Body of pancreas (tissue), 4 donors: ENCODE measurements at regions not wholly inside any gene's neighbourhood (a gene's known extent, or its start where the extent isn't known, plus 50 kb on each side); places are given as distances from the start of the nearest gene placed in this dataset.

ENCODE experiments used
- ATAC-seq: fragments of 150-250 bp; one replicate; pipeline ENCODE4 v1.9.1; 2016
- DNase-seq, 4 donors: peaks; one replicate each; pipeline ENCODE4 v3.0.0-alpha.2; 2019
- H3K27ac ChIP-seq, 4 donors: fragments of 200-600 bp; sonication (generic); 1 replicate in 3 of 4; 2 replicates in 1 of 4; pipeline versions ENCODE4 v1.5.1 to v1.6.1; 2016 to 2019; ENCODE audit warnings: mild to moderate bottlenecking in 1 of 4, mixed read lengths in 1 of 4, moderate library complexity in 1 of 4
- H3K27me3 ChIP-seq, 2 donors: fragments of 200-600 bp; sonication (generic); one replicate each; pipeline ENCODE4 v1.6.0; 2016; ENCODE audit warnings: mild to moderate bottlenecking in 1 of 2
- H3K36me3 ChIP-seq, 2 donors: fragments of 200-600 bp; sonication (generic); replicated peaks in 1 of 2; 2 replicates each; pipeline ENCODE4 v1.5.1; 2016; ENCODE audit warnings: low read depth in 2 of 2; ENCODE audit not compliant: insufficient read depth in 1 of 2
- H3K4me1 ChIP-seq: fragments of 200-600 bp; sonication (generic); one replicate; pipeline ENCODE4 v1.6.0; 2016
- H3K4me3 ChIP-seq, 2 donors: fragments of 200-600 bp; sonication (generic); 1 replicate in 1 of 2; 2 replicates in 1 of 2; pipeline ENCODE4 v1.5.1; 2016 to 2019
- H3K9me3 ChIP-seq, 3 donors: fragments of 200-600 bp; sonication (generic); 1 replicate in 2 of 3; 2 replicates in 1 of 3; pipeline ENCODE4 v1.5.1; 2016
- CTCF ChIP-seq, 7 experiments: fragments of 450-650 bp in 4 of 7; fragments of 200-600 bp in 3 of 7; sonication (generic) in 3 of 7; IDR thresholded peaks; one replicate each; pipeline ENCODE4 v1.5.1; 2016 to 2019; ENCODE audit warnings: antibody characterized with exemption in 7 of 7
- POLR2A ChIP-seq, 3 donors: fragments of 450-650 bp; IDR thresholded peaks; one replicate each; pipeline ENCODE4 v1.6.1; 2016; ENCODE audit warnings: antibody characterized with exemption in 3 of 3, mild to moderate bottlenecking in 2 of 3
- WGBS, 2 donors: methylation state at CpG; one replicate each; pipeline ENCODE4 v1.1.5; 2017; 5-methylcytosine and 5-hydroxymethylcytosine counted together
- intact Hi-C: fragments of 100-400 bp; cut with DNase I; formaldehyde crosslinking; loops from one replicate; pipeline ENCODE4 v1.15.1; 2023

- no peak for ATAC-seq
- 71 to 73% methylated on average over 5 of the region's 5 CpGs for WGBS, 2 donors
- intact Hi-C loops: no loop called here
Measured at GRCh38 chr3:25967385-25967784, 177.5 kb downstream of the OXSM start.

GRCh38 chr3:25971736-25972135 lies 181.8 kb downstream of the OXSM start:
- DNase-seq (peak in 1 of 4 donors; percentile 5), ATAC-seq (no peak)
- Histone ChIP-seq H3K36me3 (no peaks in the 10 kb centered on the region), H3K27me3 (no peaks in the 10 kb centered on the region), H3K4me1 (no peaks in the 10 kb centered on the region), H3K9me3 (no peaks in the 10 kb centered on the region), H3K4me3 (no peak overlapping the region), H3K27ac (no peak overlapping the region)
- 49 to 51% methylated on average over 2 of the region's 2 CpGs for WGBS, 2 donors
- intact Hi-C loops: no loop called here
- no peak for TF ChIP-seq CTCF (IDR thresholded peaks at IDR 0.05)
- TF ChIP-seq POLR2A (IDR thresholded peaks at IDR 0.05): no peak

More at GRCh38 chr3:25967385-25967784, 177.5 kb downstream of the OXSM start:
- TF ChIP-seq POLR2A (IDR thresholded peaks at IDR 0.05): no peak
- no peak for TF ChIP-seq CTCF (IDR thresholded peaks at IDR 0.05)
- Histone ChIP-seq H3K27ac (no peak overlapping the region), H3K4me1 (no peaks in the 10 kb centered on the region), H3K36me3 (no peaks in the 10 kb centered on the region), H3K4me3 (no peak overlapping the region), H3K27me3 (no peaks in the 10 kb centered on the region), H3K9me3 (no peaks in the 10 kb centered on the region)
- no peak for DNase-seq

- ATAC-seq (no peak), DNase-seq (no peak)
- H3K4me3 ChIP-seq: no peak overlapping the region
- WGBS, 2 donors: 17 to 20% methylated on average over 1 of the region's 1 CpG
- no peak for TF ChIP-seq POLR2A (IDR thresholded peaks at IDR 0.05)
- TF ChIP-seq CTCF (IDR thresholded peaks at IDR 0.05): no peak
- no peak overlapping the region for H3K27ac ChIP-seq
- intact Hi-C loops: no loop called here
- no peaks in the 10 kb centered on the region for H3K4me1 ChIP-seq
- no peaks in the 10 kb centered on the region for H3K9me3 ChIP-seq
- H3K27me3 ChIP-seq: no peaks in the 10 kb centered on the region
- no peaks in the 10 kb centered on the region for H3K36me3 ChIP-seq
Measured at GRCh38 chr3:25973122-25973521, 183.2 kb downstream of the OXSM start.

GRCh38 chr3:25982756-25983155 lies 192.9 kb downstream of the OXSM start:
- Histone ChIP-seq H3K4me1 (no peaks in the 10 kb centered on the region), H3K4me3 (no peak overlapping the region), H3K9me3 (no peaks in the 10 kb centered on the region), H3K36me3 (no peaks in the 10 kb centered on the region), H3K27me3 (no peaks in the 10 kb centered on the region), H3K27ac (no peak overlapping the region)
- no peak for DNase-seq
- TF ChIP-seq CTCF (IDR thresholded peaks at IDR 0.05): no peak
- intact Hi-C loops: no loop called here
- 35 to 52% methylated on average over 1 of the region's 1 CpG for WGBS, 2 donors
- ATAC-seq: no peak

GRCh38 chr3:25985621-25986020 lies 195.7 kb downstream of the OXSM start:
- no peak overlapping the region for H3K4me3 ChIP-seq
- ATAC-seq: no peak
- H3K27ac ChIP-seq: no peak overlapping the region
- TF ChIP-seq CTCF (IDR thresholded peaks at IDR 0.05) (no peak), POLR2A (IDR thresholded peaks at IDR 0.05) (no peak)
- intact Hi-C loops: no loop called here
- H3K36me3 ChIP-seq: no peaks in the 10 kb centered on the region
- DNase-seq: no peak
- H3K27me3 ChIP-seq: no peaks in the 10 kb centered on the region
- 100% methylated on average over 1 of the region's 1 CpG for WGBS, 2 donors
- H3K4me1 ChIP-seq: no peaks in the 10 kb centered on the region
- H3K9me3 ChIP-seq: no peaks in the 10 kb centered on the region
